K562 (cell line): ENCODE measurements at regions not wholly inside any gene's neighbourhood (a gene's known extent, or its start where the extent isn't known, plus 50 kb on each side); places are given as distances from the start of the nearest gene placed in this dataset.

Experiments used
- ATAC-seq: fragments of 200-7000 bp; cut with Tn5 transposase; 3 replicates; pipeline ENCODE4 v1.9.1; 2020; ENCODE audit warnings: moderate library complexity
- BruUV-seq: library from RNA; stranded (reverse); fragments of 400-500 nt; replicated peaks from 2 replicates; lab custom pipeline; 2021; lab: Mats Ljungman, UMichigan
- CTCF ChIA-PET: fragments of 300-600 bp; formaldehyde crosslinking; extraction: SDS; loops from one replicate; lab custom pipeline; 2021; ENCODE audit warnings: low intra/inter-chr PET ratio; lab: Yijun Ruan, JAX
- POLR2A ChIA-PET: fragments of 300-600, 350-650 bp; sonication (Branson Sonifier 250); formaldehyde crosslinking; extraction: SDS; loops from one replicate; lab custom pipeline; 2021; ENCODE audit warnings: antibody characterized with exemption, inconsistent platforms; lab: Yijun Ruan, JAX
- DNase-seq, 4 experiments: peaks; one replicate each; pipeline versions ENCODE4 v3.0.0 to v3.0.0-alpha.2; 2011 to 2018; ENCODE audit warnings: low spot score in 3 of 4, mixed read lengths in 3 of 4; ENCODE audit errors: extremely low read depth in 1 of 4
- FAIRE-seq: peaks from 2 replicates; lab custom pipeline; 2011; peaks lifted over from hg19 to GRCh38; lab: Jason Lieb, UNC
- H2AFZ ChIP-seq: 2 replicates; pipeline ENCODE4 v1.6.0; 2011; ENCODE audit warnings: low read depth, low read length, control low read depth, inconsistent platforms
- H3K27ac ChIP-seq: fragments of 200-600 bp; 3 replicates; pipeline ENCODE4 v1.8.0; 2011; ENCODE audit warnings: low read depth, mild to moderate bottlenecking, control low read depth, inconsistent platforms, low read length, moderate library complexity, mixed read lengths; ENCODE audit errors: extremely low read depth
- H3K27me3 ChIP-seq, 2 experiments: fragments of 300-600 bp in 1 of 2; 2 replicates in 1 of 2; 3 replicates in 1 of 2; pipeline versions ENCODE4 v1.6.0 to v1.8.0; 2011; ENCODE audit warnings: inconsistent platforms in 2 of 2, low read length in 2 of 2, mild to moderate bottlenecking in 1 of 2, mixed read lengths in 1 of 2, moderate library complexity in 1 of 2; ENCODE audit not compliant: control insufficient read depth in 2 of 2, insufficient read depth in 2 of 2
- H3K36me3 ChIP-seq: fragments of 300-600 bp; 3 replicates; pipeline ENCODE4 v1.8.0; 2011; ENCODE audit warnings: mild to moderate bottlenecking, low read length, inconsistent platforms; ENCODE audit not compliant: control insufficient read depth, insufficient read depth
- H3K4me1 ChIP-seq, 2 experiments: fragments of 200-600 bp in 1 of 2; replicated peaks in 1 of 2; 2 replicates in 1 of 2; 3 replicates in 1 of 2; pipeline versions ENCODE4 v1.5.1 to v1.8.0; 2011; ENCODE audit warnings: inconsistent platforms in 2 of 2, low read length in 2 of 2, mild to moderate bottlenecking in 1 of 2, mixed read lengths in 1 of 2, moderate library complexity in 1 of 2; ENCODE audit not compliant: control insufficient read depth in 2 of 2, insufficient read depth in 2 of 2
- H3K4me2 ChIP-seq: 2 replicates; pipeline ENCODE4 v1.6.1; 2011; ENCODE audit warnings: low read length, control low read depth, inconsistent platforms, mixed read lengths; ENCODE audit not compliant: insufficient read depth
- H3K4me3 ChIP-seq: fragments of 200-600 bp; sonication (generic), shearing (Covaris generic); 2 replicates; pipeline ENCODE4 v1.5.1; 2016; ENCODE audit warnings: control low read depth, inconsistent platforms
- H3K79me2 ChIP-seq: fragments of 200-600 bp; 3 replicates; pipeline ENCODE4 v1.8.0; 2011; ENCODE audit warnings: low read length, inconsistent platforms; ENCODE audit not compliant: control insufficient read depth, insufficient read depth
- H3K9ac ChIP-seq, 2 experiments: 2 replicates each; pipeline versions ENCODE4 v1.6.0 to v1.6.1; 2011; ENCODE audit warnings: low read depth in 2 of 2, low read length in 2 of 2, control low read depth in 1 of 2, inconsistent platforms in 1 of 2, mild to moderate bottlenecking in 1 of 2, mixed read lengths in 1 of 2; ENCODE audit not compliant: insufficient read depth in 1 of 2
- H3K9me1 ChIP-seq: one replicate; pipeline ENCODE4 v1.6.0; 2011; ENCODE audit warnings: inconsistent platforms, mild to moderate bottlenecking, low read length, moderate library complexity; ENCODE audit not compliant: control insufficient read depth, insufficient read depth
- H3K9me3 ChIP-seq: replicated peaks from 2 replicates; pipeline ENCODE4 v1.5.1; 2011; ENCODE audit warnings: low read depth, low read length, inconsistent platforms; ENCODE audit not compliant: control insufficient read depth, insufficient read depth
- H4K20me1 ChIP-seq: replicated peaks from 2 replicates; pipeline ENCODE4 v1.6.1; 2011; ENCODE audit warnings: low read length, inconsistent platforms, mixed read lengths; ENCODE audit not compliant: control insufficient read depth, insufficient read depth
- GTF2F1 ChIP-seq: IDR thresholded peaks from 2 replicates; pipeline ENCODE4 v1.6.1; 2011; ENCODE audit warnings: low read depth, low read length, improper control_type of control experiment
- HMGN3 ChIP-seq: IDR thresholded peaks from 2 replicates; pipeline ENCODE4 v1.6.1; 2011; ENCODE audit warnings: borderline replicate concordance, low read depth, mild to moderate bottlenecking, mixed read lengths, low read length; ENCODE audit not compliant: insufficient read length; ENCODE audit errors: extremely low read depth
- TEAD1 ChIP-seq, 2 experiments: fragments of 450-650 bp in 1 of 2; sonication (generic) in 1 of 2; formaldehyde crosslinking; IDR thresholded peaks; 2 replicates each; pipeline versions ENCODE4 v1.4.0 to v1.8.0; 2020 to 2022; ENCODE audit warnings: mild to moderate bottlenecking in 2 of 2, missing genetic modification reagents in 1 of 2
- VEZF1 ChIP-seq: fragments of 200-800 bp; sonication (Bioruptor generic); IDR thresholded peaks from 2 replicates; pipeline ENCODE4 v1.6.1; 2017; ENCODE audit warnings: missing genetic modification characterization, missing compliant biosample characterization
- ZNF280A ChIP-seq: fragments of 450-650 bp; IDR thresholded peaks from 2 replicates; pipeline ENCODE4 v1.6.1; 2018; ENCODE audit warnings: mild to moderate bottlenecking, low read depth; ENCODE audit not compliant: partially characterized antibody
- WGBS: fragments of 100-300 bp; shearing (Covaris generic); methylation state at CpG from one replicate; pipeline ENCODE4 v1.1.6; 2016; ENCODE audit warnings: low coverage, mixed read lengths; ENCODE audit not compliant: insufficient coverage; ENCODE audit errors: missing lambda C conversion rate; 5-methylcytosine and 5-hydroxymethylcytosine counted together
- in situ Hi-C: fragments of 300-500 bp; cut with MboI; formaldehyde crosslinking; loops from 4 replicates; pipeline ENCODE4 v1.15.0; 2018; ENCODE audit warnings: inconsistent platforms, mixed read lengths
- intact Hi-C: fragments of 100-400 bp; cut with micrococcal nuclease; formaldehyde crosslinking; loops from 2 replicates; pipeline ENCODE4 v1.14.2; 2022
- TF ChIP-seq, protein P1 (sequence below): fragments of 150-350 bp; conservative IDR thresholded peaks from 2 replicates; pipeline ENCODE4 v1.6.1; 2014; ENCODE audit warnings: low read length
- TF ChIP-seq, protein P2 (sequence below), 2 experiments: fragments of 450-650 bp; IDR thresholded peaks; 2 replicates each; pipeline ENCODE4 v1.6.1; 2018; ENCODE audit warnings: mild to moderate bottlenecking in 2 of 2, low read depth in 1 of 2; ENCODE audit not compliant: partially characterized antibody in 2 of 2
- TF ChIP-seq, protein P3 (sequence below): fragments of 250-450 bp; sonication (Bioruptor Pico); IDR thresholded peaks from 2 replicates; pipeline ENCODE4 v1.8.0; 2021; ENCODE audit warnings: moderate library complexity, mild to moderate bottlenecking, inconsistent platforms

DNA sequence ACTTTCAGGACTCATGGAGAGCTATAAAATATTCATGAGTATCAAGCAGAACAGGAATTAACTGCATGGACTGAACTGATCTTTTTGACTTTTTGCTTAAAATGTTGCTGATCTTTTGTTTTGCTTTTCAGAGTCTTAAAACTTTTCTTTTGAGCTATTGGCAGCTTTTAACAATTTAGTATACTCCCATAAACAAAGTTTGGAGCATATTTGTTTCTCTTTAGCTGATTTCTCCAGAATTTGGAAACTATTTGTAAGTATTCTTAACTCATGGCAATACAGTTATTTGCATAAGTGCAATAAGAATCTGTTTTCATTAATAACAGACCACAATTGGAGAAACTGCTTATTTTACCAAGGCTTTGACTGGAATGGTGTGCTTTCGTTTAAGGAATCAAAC is 73.4 kb upstream of the C1GALT1 start:
- Histone ChIP-seq H3K9me1 (no peaks in the 10 kb centered on the region), H3K27me3 (no peaks in the 10 kb centered on the region), H4K20me1 (no peaks in the 10 kb centered on the region), H3K36me3 (no peaks in the 10 kb centered on the region; the same call in 2 of the 3 replicates), H3K79me2 (no peaks in the 10 kb centered on the region), H3K27ac (no peak overlapping the region), H3K4me3 (no peak overlapping the region), H3K9ac (no peak overlapping the region), H3K4me2 (no peak overlapping the region), H3K4me1 (peaks cover 2 to 10% of the 10 kb centered on the region in 2 experiments; a peak in 4 of 5 replicates), H2AFZ (no peak overlapping the region), H3K9me3 (no peaks in the 10 kb centered on the region; the same call in 1 of the 2 replicates)
- ATAC-seq, result no peak
- DNase-seq, result no peak
- no TSS peak for BruUV-seq
- in situ Hi-C loops, result loop anchor here (10.0 kb wide), 1 partner anchor 1186 kb away; no protein-coding TSS in a partner anchor
- POLR2A ChIA-PET, result interaction anchor here (1.8 kb wide), 1 partner anchor 9 kb away, joined by 4 read pairs; no protein-coding TSS in a partner anchor
- WGBS, result 24% methylated on average over 1 of the region's 1 CpG
- FAIRE-seq, result no peak
- CTCF ChIA-PET, result no interaction called here
- intact Hi-C loops, result loop anchor here (10.0 kb wide), 1 partner anchor 186 kb away; no protein-coding TSS in a partner anchor
- no peak for TF ChIP-seq VEZF1 (CRISPR knock-in tag)
- TF ChIP-seq, protein P1, sequence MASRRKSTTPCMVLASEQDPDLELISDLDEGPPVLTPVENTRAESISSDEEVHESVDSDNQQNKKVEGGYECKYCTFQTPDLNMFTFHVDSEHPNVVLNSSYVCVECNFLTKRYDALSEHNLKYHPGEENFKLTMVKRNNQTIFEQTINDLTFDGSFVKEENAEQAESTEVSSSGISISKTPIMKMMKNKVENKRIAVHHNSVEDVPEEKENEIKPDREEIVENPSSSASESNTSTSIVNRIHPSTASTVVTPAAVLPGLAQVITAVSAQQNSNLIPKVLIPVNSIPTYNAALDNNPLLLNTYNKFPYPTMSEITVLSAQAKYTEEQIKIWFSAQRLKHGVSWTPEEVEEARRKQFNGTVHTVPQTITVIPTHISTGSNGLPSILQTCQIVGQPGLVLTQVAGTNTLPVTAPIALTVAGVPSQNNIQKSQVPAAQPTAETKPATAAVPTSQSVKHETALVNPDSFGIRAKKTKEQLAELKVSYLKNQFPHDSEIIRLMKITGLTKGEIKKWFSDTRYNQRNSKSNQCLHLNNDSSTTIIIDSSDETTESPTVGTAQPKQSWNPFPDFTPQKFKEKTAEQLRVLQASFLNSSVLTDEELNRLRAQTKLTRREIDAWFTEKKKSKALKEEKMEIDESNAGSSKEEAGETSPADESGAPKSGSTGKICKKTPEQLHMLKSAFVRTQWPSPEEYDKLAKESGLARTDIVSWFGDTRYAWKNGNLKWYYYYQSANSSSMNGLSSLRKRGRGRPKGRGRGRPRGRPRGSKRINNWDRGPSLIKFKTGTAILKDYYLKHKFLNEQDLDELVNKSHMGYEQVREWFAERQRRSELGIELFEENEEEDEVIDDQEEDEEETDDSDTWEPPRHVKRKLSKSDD, result no peak
- TF ChIP-seq TEAD1 (CRISPR knock-in tag; IDR thresholded peaks at IDR 0.05), result no peak
- TF ChIP-seq GTF2F1, result no peak
- TF ChIP-seq, protein P2, sequence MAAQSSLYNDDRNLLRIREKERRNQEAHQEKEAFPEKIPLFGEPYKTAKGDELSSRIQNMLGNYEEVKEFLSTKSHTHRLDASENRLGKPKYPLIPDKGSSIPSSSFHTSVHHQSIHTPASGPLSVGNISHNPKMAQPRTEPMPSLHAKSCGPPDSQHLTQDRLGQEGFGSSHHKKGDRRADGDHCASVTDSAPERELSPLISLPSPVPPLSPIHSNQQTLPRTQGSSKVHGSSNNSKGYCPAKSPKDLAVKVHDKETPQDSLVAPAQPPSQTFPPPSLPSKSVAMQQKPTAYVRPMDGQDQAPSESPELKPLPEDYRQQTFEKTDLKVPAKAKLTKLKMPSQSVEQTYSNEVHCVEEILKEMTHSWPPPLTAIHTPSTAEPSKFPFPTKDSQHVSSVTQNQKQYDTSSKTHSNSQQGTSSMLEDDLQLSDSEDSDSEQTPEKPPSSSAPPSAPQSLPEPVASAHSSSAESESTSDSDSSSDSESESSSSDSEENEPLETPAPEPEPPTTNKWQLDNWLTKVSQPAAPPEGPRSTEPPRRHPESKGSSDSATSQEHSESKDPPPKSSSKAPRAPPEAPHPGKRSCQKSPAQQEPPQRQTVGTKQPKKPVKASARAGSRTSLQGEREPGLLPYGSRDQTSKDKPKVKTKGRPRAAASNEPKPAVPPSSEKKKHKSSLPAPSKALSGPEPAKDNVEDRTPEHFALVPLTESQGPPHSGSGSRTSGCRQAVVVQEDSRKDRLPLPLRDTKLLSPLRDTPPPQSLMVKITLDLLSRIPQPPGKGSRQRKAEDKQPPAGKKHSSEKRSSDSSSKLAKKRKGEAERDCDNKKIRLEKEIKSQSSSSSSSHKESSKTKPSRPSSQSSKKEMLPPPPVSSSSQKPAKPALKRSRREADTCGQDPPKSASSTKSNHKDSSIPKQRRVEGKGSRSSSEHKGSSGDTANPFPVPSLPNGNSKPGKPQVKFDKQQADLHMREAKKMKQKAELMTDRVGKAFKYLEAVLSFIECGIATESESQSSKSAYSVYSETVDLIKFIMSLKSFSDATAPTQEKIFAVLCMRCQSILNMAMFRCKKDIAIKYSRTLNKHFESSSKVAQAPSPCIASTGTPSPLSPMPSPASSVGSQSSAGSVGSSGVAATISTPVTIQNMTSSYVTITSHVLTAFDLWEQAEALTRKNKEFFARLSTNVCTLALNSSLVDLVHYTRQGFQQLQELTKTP (IDR thresholded peaks at IDR 0.05; ENCODE audit: low read depth in 1 of 2, partially characterized antibody in 2 of 2), result no peak
- TF ChIP-seq ZNF280A, result peak; percentile 70
- TF ChIP-seq, protein P3, sequence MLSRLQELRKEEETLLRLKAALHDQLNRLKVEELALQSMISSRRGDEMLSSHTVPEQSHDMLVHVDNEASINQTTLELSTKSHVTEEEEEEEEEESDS (CRISPR knock-in tag), result no peak
- TF ChIP-seq HMGN3, result no peak
